CD4-positive, alpha-beta T cell (primary cell): ENCODE measurements at regions not wholly inside any gene's neighbourhood (a gene's known extent, or its start where the extent isn't known, plus 50 kb on each side); places are given as distances from the start of the nearest gene placed in this dataset.

ENCODE experiments used
- ATAC-seq: fragments of 200-7000 bp; cut with Tn5 transposase; one replicate; pipeline ENCODE4 v1.10.0; 2022; ENCODE audit warnings: mild to moderate bottlenecking; ENCODE audit not compliant: poor library complexity
- CTCF ChIA-PET: fragments of 350-600 bp; sonication (Branson Sonifier 250); formaldehyde crosslinking; loops from one replicate; lab custom pipeline; 2021; ENCODE audit warnings: antibody characterized with exemption, inconsistent platforms; lab: Charles Lee
- POLR2A ChIA-PET: fragments of 350-600 bp; sonication (Branson Sonifier 250); formaldehyde crosslinking; loops from one replicate; lab custom pipeline; 2021; ENCODE audit warnings: antibody characterized with exemption, inconsistent platforms; lab: Charles Lee
- DNase-seq, 14 experiments: peaks; one replicate each; pipeline ENCODE4 v3.0.0-alpha.2; 2013 to 2020; ENCODE audit warnings: mixed read lengths in 2 of 14
- H3K27ac ChIP-seq, 2 donors: one replicate each; pipeline versions ENCODE4 v1.5.1 to v1.7.0; 2013; ENCODE audit warnings: low read length in 2 of 2, low read depth in 1 of 2, mild to moderate bottlenecking in 1 of 2
- H3K27me3 ChIP-seq, 2 experiments: 1 replicate in 1 of 2; 2 replicates in 1 of 2; pipeline versions ENCODE4 v1.6.1 to v1.7.0; 2013; ENCODE audit warnings: low read length in 2 of 2, control low read depth in 1 of 2, mild to moderate bottlenecking in 1 of 2, moderate library complexity in 1 of 2; ENCODE audit not compliant: insufficient read depth in 2 of 2, control insufficient read depth in 1 of 2
- H3K36me3 ChIP-seq: one replicate; pipeline ENCODE4 v1.6.1; 2013; ENCODE audit warnings: low read length, control low read depth; ENCODE audit not compliant: insufficient read depth
- H3K4me1 ChIP-seq: one replicate; pipeline ENCODE4 v1.6.1; 2013; ENCODE audit warnings: low read length, control low read depth; ENCODE audit not compliant: insufficient read depth
- H3K4me3 ChIP-seq: one replicate; pipeline ENCODE4 v1.5.1; 2013; ENCODE audit warnings: mild to moderate bottlenecking, low read length, moderate library complexity
- H3K9me3 ChIP-seq, 2 experiments: 1 replicate in 1 of 2; 2 replicates in 1 of 2; pipeline versions ENCODE4 v1.6.1 to v1.7.0; 2013; ENCODE audit warnings: low read length in 2 of 2, mild to moderate bottlenecking in 2 of 2, control low read depth in 1 of 2, moderate library complexity in 1 of 2; ENCODE audit not compliant: control insufficient read depth in 1 of 2, insufficient read depth in 1 of 2
- H3K27ac Mint-ChIP-seq: one replicate; pipeline ENCODE4 v1.8.0; 2020; ENCODE audit warnings: mixed read lengths
- H3K27me3 Mint-ChIP-seq: one replicate; pipeline ENCODE4 v1.8.0; 2021; ENCODE audit warnings: mixed read lengths
- H3K36me3 Mint-ChIP-seq: one replicate; pipeline ENCODE4 v1.8.0; 2021; ENCODE audit warnings: low read depth, mixed read lengths
- H3K4me1 Mint-ChIP-seq: one replicate; pipeline ENCODE4 v1.8.0; 2021; ENCODE audit warnings: low read depth, mixed read lengths
- H3K4me3 Mint-ChIP-seq: one replicate; pipeline ENCODE4 v1.8.0; 2020; ENCODE audit warnings: mild to moderate bottlenecking, mixed read lengths
- H3K9me3 Mint-ChIP-seq: one replicate; pipeline ENCODE4 v1.8.0; 2020; ENCODE audit warnings: mixed read lengths
- CTCF ChIP-seq: fragments of 200-600 bp; IDR thresholded peaks from one replicate; pipeline ENCODE4 v1.8.0; 2022; ENCODE audit warnings: antibody characterized with exemption, mild to moderate bottlenecking
- intact Hi-C, 2 experiments: fragments of 100-400 bp; cut with DNase I in 1 of 2; cut with micrococcal nuclease in 1 of 2; formaldehyde crosslinking; loops; one replicate each; pipeline versions ENCODE4 v1.15.1 to v1.9.0; 2023 to 2025; cut with DNase I, micrococcal nuclease

DNA sequence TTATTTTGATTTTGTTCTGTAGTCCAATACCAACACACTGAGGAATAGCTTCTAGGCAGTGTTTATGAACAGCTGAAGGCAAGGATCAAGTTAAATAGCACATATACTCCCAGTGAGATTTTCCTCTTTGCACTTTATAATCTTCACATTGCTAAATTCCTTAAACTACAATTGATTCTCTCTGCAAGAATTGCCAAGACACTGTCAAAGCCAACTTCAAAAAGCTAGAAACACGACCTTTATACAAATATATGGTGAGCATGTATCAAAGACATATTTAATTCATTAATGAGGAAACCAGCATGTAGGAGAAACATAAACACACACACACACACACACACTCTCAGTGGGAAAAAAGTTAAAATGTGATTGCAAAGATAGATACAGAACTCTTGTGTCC lies 86.4 kb upstream of the FAM9C start:
- H3K27me3 Mint-ChIP-seq: no peaks in the 10 kb centered on the region
- Histone ChIP-seq H3K27ac (no peak overlapping the region), H3K4me1 (peaks cover 5% of the 10 kb centered on the region), H3K9me3 (no peaks in the 10 kb centered on the region), H3K27me3 (no peaks in the 10 kb centered on the region), H3K36me3 (no peaks in the 10 kb centered on the region), H3K4me3 (no peak overlapping the region)
- ChIA-PET CTCF (interaction anchor here (1.2 to 1.3 kb wide), 4 partner anchors 11 to 184 kb away, joined by 3 to 5 read pairs (median 4); no protein-coding TSS in a partner anchor), POLR2A (no interaction called here)
- no peak for TF ChIP-seq CTCF
- no peak overlapping the region for H3K4me3 Mint-ChIP-seq
- peak overlapping the region; percentile 81 for H3K27ac Mint-ChIP-seq
- H3K9me3 Mint-ChIP-seq: no peaks in the 10 kb centered on the region
- H3K4me1 Mint-ChIP-seq: peaks cover 36% of the 10 kb centered on the region
- H3K36me3 Mint-ChIP-seq: no peaks in the 10 kb centered on the region
- intact Hi-C loops: no loop called here
- DNase-seq (no peak), ATAC-seq (no peak)

DNA sequence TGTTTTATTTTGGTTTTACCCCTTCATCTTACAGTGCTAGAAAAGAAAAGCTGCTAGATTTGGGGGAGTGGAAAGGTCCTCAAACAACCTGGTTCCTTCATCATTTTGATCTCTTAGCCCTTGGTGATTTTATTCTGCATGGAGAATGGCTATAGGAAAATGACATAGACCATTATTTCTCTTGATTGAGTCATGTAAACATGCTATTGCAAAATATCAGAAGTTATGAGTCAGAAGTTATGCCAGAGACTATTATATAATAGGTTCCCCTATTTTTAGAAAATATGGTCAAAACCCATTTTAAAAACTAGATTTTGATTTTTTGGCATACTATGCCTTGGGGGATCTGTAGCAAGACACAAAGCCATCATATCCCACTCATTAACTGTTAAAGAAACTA lies 83.7 kb upstream of the FAM9C start:
- Mint-ChIP-seq H3K27ac (peak overlapping the region; percentile 56), H3K36me3 (no peaks in the 10 kb centered on the region), H3K4me1 (peaks cover 61% of the 10 kb centered on the region), H3K9me3 (no peaks in the 10 kb centered on the region), H3K27me3 (no peaks in the 10 kb centered on the region), H3K4me3 (no peak overlapping the region)
- Histone ChIP-seq H3K9me3 (no peaks in the 10 kb centered on the region), H3K4me1 (peaks cover 19% of the 10 kb centered on the region), H3K27me3 (no peaks in the 10 kb centered on the region), H3K27ac (no peak overlapping the region), H3K4me3 (no peak overlapping the region), H3K36me3 (no peaks in the 10 kb centered on the region)
- CTCF ChIA-PET: no interaction called here
- intact Hi-C loops: loop anchor here in 1 of 2 experiments (5.0 kb wide), 1 partner anchor 36 kb away; no protein-coding TSS in a partner anchor
- POLR2A ChIA-PET: no interaction called here
- DNase-seq (no peak), ATAC-seq (no peak)
- no peak for TF ChIP-seq CTCF

DNA sequence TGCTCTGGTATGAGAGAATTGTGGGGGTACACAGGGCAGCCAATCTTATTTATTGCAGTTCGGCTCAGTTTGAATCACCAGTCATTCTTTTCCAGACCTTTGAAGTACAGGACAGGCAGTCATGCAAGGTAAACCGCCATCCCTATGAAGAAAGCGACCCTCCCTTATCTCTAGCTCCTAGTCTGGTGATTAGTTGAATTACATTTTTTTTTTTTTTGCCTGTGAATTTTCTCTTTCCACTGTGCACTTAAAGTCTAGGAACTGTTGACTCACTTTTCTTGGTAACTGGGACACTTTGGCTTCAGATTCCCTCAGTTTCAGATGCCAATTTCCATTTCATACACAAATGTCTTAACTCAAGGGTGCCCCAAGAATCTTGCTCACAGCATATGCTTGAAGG lies 82.4 kb upstream of the FAM9C start:
- no peak for TF ChIP-seq CTCF
- intact Hi-C loops: loop anchor here in 1 of 2 experiments (5.0 kb wide), 1 partner anchor 34 kb away; no protein-coding TSS in a partner anchor
- ChIA-PET POLR2A (no interaction called here), CTCF (interaction anchor here (0.5 kb wide), 1 partner anchor 44 kb away, joined by 4 read pairs; no protein-coding TSS in a partner anchor)
- no peak overlapping the region for H3K4me3 Mint-ChIP-seq
- H3K4me3 ChIP-seq: no peak overlapping the region
- H3K27ac Mint-ChIP-seq: peak overlapping the region; percentile 56
- H3K27me3 Mint-ChIP-seq: no peaks in the 10 kb centered on the region
- no peak for ATAC-seq
- peaks cover 71% of the 10 kb centered on the region for H3K4me1 Mint-ChIP-seq
- no peak overlapping the region for H3K27ac ChIP-seq
- no peak for DNase-seq
- H3K36me3 Mint-ChIP-seq: no peaks in the 10 kb centered on the region
- peaks cover 26% of the 10 kb centered on the region for H3K4me1 ChIP-seq
- no peaks in the 10 kb centered on the region for H3K27me3 ChIP-seq
- H3K9me3 Mint-ChIP-seq: no peaks in the 10 kb centered on the region
- no peaks in the 10 kb centered on the region for H3K9me3 ChIP-seq
- H3K36me3 ChIP-seq: no peaks in the 10 kb centered on the region
